Karpas-422 (cell line): ENCODE measurements at regions not wholly inside any gene's neighbourhood (a gene's known extent, or its start where the extent isn't known, plus 50 kb on each side); places are given as distances from the start of the nearest gene placed in this dataset.

Experiments
- DNase-seq: peaks from one replicate; pipeline ENCODE4 v3.0.0-alpha.2; 2015
- H2AFZ ChIP-seq: fragments of 200-600 bp; sonication (generic); 2 replicates; pipeline ENCODE4 v1.6.1; 2014; ENCODE audit warnings: antibody characterized with exemption, low read length, mixed read lengths
- H3K27ac ChIP-seq: fragments of 200-600 bp; sonication (generic); 2 replicates; pipeline ENCODE4 v1.5.1; 2014; ENCODE audit warnings: mild to moderate bottlenecking, low read length, moderate library complexity
- H3K27me3 ChIP-seq: fragments of 200-600 bp; sonication (generic); 2 replicates; pipeline ENCODE4 v1.6.1; 2014; ENCODE audit warnings: low read length, mixed read lengths
- H3K36me3 ChIP-seq: fragments of 200-600 bp; sonication (generic); 2 replicates; pipeline ENCODE4 v1.6.1; 2014; ENCODE audit warnings: low read length, mixed read lengths; ENCODE audit not compliant: insufficient read depth
- H3K4me1 ChIP-seq: fragments of 200-600 bp; sonication (generic); 2 replicates; pipeline ENCODE4 v1.6.1; 2014; ENCODE audit warnings: mild to moderate bottlenecking, low read length, mixed read lengths
- H3K4me2 ChIP-seq: fragments of 200-600 bp; sonication (generic); 2 replicates; pipeline ENCODE4 v1.6.1; 2014; ENCODE audit warnings: low read length, low read depth, mild to moderate bottlenecking; ENCODE audit not compliant: poor library complexity, severe bottlenecking
- H3K4me3 ChIP-seq: fragments of 200-600 bp; sonication (generic); 2 replicates; pipeline ENCODE4 v1.5.1; 2014; ENCODE audit warnings: mild to moderate bottlenecking, antibody characterized with exemption, low read length, mixed read lengths
- H3K79me2 ChIP-seq: fragments of 200-600 bp; sonication (generic); 2 replicates; pipeline ENCODE4 v1.6.1; 2014; ENCODE audit warnings: mild to moderate bottlenecking, low read length, mixed read lengths
- H3K9ac ChIP-seq: fragments of 200-600 bp; sonication (generic); 2 replicates; pipeline ENCODE4 v1.6.0; 2014; ENCODE audit warnings: low read length
- H3K9me2 ChIP-seq: fragments of 200-600 bp; sonication (generic), shearing (Covaris generic); replicated peaks from 2 replicates; pipeline ENCODE4 v1.6.0; 2014; ENCODE audit warnings: mild to moderate bottlenecking, low read length, moderate library complexity; ENCODE audit not compliant: insufficient read depth
- H3K9me3 ChIP-seq: fragments of 300-700, 200-600 bp; sonication (generic); 2 replicates; pipeline ENCODE4 v1.6.1; 2014; ENCODE audit warnings: low read length, mixed read lengths
- H4K20me1 ChIP-seq: fragments of 200-600 bp; sonication (generic); 2 replicates; pipeline ENCODE4 v1.6.1; 2014; ENCODE audit warnings: mild to moderate bottlenecking, antibody characterized with exemption, low read length, low read depth; ENCODE audit not compliant: insufficient read depth

DNA sequence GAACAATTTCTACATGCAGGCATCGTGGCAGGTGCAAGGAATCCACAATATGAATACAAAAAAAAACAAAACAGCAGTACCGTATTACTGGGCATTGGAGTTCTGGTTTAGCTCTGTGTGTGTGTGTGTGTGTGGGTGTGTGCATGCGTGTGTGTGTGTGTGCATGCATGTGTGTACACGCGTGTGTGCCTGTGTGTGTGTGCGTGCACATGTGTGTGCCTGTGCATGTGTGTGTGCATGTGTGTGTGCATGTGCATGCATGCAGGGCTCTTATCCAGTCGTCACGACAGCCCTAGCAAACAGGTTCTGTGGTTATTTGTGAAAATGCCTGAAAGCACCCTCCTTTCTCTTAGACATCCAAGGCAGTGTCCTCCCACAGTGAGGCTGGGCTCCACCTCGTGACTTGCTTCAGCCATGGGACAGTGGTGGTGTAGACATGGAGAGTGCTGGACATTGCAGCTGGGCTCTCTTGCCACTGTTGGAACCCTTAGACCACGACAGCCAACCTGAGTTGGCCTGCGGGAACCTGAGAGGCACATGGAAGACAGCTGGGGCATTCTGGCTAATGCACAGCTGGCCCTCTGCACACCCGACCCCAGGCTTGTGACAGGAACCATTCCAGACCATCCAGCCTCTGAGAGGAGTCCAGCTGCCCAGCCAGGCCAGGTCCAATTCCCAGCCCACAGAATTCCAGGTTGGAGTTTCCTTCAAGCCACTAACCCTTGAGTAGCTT is 173.4 kb upstream of the SHH start:
- no peaks in the 10 kb centered on the region for H3K79me2 ChIP-seq
- no peak overlapping the region for H3K4me2 ChIP-seq
- no peaks in the 10 kb centered on the region for H3K36me3 ChIP-seq
- no peak overlapping the region for H3K4me3 ChIP-seq
- no peak for DNase-seq
- H3K4me1 ChIP-seq: no peaks in the 10 kb centered on the region
- no peak overlapping the region for H3K27ac ChIP-seq
- H3K9me2 ChIP-seq: no peaks in the 10 kb centered on the region
- H2AFZ ChIP-seq: no peak overlapping the region
- no peaks in the 10 kb centered on the region for H4K20me1 ChIP-seq
- no peaks in the 10 kb centered on the region for H3K9me3 ChIP-seq
- no peaks in the 10 kb centered on the region for H3K27me3 ChIP-seq
- H3K9ac ChIP-seq: no peak overlapping the region

DNA sequence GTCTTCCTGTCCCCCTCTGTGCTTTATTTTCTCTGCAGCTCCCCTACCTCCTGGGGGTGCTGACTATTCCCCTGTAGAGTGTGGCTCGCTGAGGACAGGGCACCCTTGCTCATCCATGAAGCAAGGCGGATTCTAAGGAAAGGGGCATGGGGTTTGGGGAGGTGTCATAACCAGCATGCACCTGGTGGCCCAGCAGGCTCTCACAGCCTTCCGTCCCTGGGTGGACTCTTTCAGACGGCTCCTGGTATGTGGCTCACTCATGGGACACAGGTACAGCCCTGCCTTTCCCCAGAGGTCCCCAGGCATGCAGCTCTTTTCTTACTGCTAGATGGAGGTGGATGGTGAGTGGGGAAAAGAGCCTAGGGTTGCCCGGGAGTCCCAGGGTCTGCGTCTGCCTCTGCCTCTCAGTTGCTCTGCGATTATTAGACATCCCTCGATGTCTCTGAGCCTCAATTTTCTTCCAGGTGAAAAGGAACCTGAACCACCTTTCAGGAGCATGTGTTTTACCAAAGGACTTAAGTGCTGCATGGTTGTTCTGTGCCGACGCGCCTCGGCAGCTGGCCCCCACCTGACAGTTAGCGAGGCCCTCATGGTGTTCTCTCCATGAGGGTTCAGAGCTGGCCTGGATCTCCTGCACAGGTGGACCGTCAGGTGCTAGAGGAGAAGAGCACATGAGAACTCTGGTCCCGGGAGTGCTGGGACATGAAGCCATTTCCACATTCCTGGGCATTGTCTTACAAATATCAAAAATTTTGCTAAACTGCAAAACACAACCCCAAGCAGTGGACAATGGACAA is 172.5 kb upstream of the SHH start:
- Histone ChIP-seq H3K36me3 (no peaks in the 10 kb centered on the region), H3K9ac (no peak overlapping the region), H3K4me3 (no peak overlapping the region), H4K20me1 (no peaks in the 10 kb centered on the region), H3K4me2 (no peak overlapping the region), H3K27me3 (no peaks in the 10 kb centered on the region), H3K79me2 (no peaks in the 10 kb centered on the region), H2AFZ (no peak overlapping the region), H3K4me1 (no peaks in the 10 kb centered on the region), H3K9me2 (no peaks in the 10 kb centered on the region), H3K27ac (no peak overlapping the region), H3K9me3 (no peaks in the 10 kb centered on the region)
- no peak for DNase-seq

DNA sequence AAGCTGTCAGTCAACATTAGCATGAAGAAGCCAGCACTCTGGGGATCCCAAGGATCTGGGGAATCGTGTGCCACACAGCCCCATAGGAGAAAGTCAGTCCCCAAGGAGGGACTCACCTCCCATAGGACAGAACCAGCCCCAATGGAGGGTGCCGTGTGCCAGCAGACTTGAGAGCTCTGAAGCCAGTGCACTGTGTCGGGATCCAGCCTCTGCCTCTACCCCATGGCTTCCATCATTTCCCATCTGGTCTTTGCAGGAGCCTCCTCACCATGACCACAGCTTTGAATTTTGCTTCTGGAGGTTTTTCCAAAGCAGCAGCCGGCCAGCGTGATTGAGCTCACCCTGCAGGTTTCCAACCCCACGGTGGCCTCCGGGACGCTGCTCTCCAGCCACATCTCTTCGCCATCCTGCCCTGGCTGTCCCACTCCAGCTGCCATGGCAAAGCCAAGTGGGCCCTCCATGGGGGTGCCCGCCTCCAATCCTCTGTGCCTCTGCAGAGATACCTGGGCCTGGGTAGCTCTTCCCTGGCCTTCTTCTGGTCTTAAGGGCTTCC is 171.8 kb upstream of the SHH start:
- Histone ChIP-seq H3K4me3 (no peak overlapping the region), H3K4me2 (no peak overlapping the region), H3K36me3 (no peaks in the 10 kb centered on the region), H3K27me3 (no peaks in the 10 kb centered on the region), H3K9me2 (no peaks in the 10 kb centered on the region), H2AFZ (no peak overlapping the region), H4K20me1 (no peaks in the 10 kb centered on the region), H3K9ac (no peak overlapping the region), H3K27ac (no peak overlapping the region), H3K9me3 (no peaks in the 10 kb centered on the region), H3K79me2 (no peaks in the 10 kb centered on the region), H3K4me1 (no peaks in the 10 kb centered on the region)
- no peak for DNase-seq

DNA sequence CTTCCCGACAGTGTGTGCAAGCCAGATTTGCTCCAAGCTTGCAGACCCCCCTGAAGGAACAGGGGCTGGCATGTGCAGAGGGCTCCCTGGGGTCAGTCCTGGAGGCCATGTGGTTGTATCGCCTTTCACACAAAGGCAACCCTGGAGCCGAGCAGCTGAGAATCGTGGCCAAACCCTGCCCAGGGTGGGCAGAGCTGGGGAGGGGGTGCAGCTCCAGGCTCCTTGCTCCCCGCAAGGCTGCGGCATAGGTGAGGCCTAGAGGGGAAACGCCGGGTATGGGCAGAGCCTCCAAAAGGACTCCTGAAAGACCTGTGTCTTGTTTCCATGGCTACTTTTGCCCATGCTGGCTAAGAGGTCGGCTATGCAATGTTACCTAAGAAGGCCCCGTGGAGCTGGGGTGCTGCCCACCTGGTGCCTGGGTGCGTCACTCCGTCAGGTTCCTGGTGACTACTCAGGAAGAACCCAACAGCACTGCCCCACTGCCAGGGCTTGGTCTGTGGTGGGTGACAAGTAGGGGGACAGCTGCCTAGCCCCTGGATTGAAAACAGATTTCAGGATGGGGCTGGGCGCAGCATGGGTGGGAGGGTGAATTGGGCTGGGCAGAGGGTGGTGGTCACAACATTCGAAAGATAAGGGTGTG is 171.0 kb upstream of the SHH start:
- H3K4me2 ChIP-seq: no peak overlapping the region
- no peaks in the 10 kb centered on the region for H3K9me2 ChIP-seq
- H3K4me3 ChIP-seq: no peak overlapping the region
- no peak for DNase-seq
- H3K27me3 ChIP-seq: no peaks in the 10 kb centered on the region
- no peaks in the 10 kb centered on the region for H3K36me3 ChIP-seq
- H3K9ac ChIP-seq: no peak overlapping the region
- no peaks in the 10 kb centered on the region for H4K20me1 ChIP-seq
- no peaks in the 10 kb centered on the region for H3K79me2 ChIP-seq
- no peaks in the 10 kb centered on the region for H3K9me3 ChIP-seq
- H3K27ac ChIP-seq: no peak overlapping the region
- H3K4me1 ChIP-seq: no peaks in the 10 kb centered on the region
- no peak overlapping the region for H2AFZ ChIP-seq

DNA sequence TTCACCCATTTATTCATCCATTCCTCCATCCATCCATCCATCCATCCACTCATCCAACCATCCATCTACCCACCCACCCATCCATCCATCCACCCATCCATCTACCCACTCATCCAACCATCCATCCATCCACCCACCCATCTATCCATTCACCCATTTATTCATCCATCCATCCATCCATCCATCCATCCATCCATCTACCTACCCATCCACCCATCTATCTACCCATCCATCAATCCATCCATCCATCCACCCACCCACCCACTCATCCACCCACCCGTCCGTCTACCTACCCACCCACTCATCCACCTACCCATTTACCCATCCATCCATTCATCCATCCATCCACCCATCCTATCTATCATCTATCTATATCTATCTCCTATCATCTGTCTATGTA is 169.4 kb upstream of the SHH start:
- no peaks in the 10 kb centered on the region for H3K9me2 ChIP-seq
- H3K27ac ChIP-seq: no peak overlapping the region
- no peaks in the 10 kb centered on the region for H3K4me1 ChIP-seq
- no peak for DNase-seq
- H3K36me3 ChIP-seq: no peaks in the 10 kb centered on the region
- no peaks in the 10 kb centered on the region for H3K79me2 ChIP-seq
- H3K4me2 ChIP-seq: no peak overlapping the region
- H3K4me3 ChIP-seq: no peak overlapping the region
- no peak overlapping the region for H3K9ac ChIP-seq
- no peaks in the 10 kb centered on the region for H3K9me3 ChIP-seq
- no peaks in the 10 kb centered on the region for H3K27me3 ChIP-seq
- H4K20me1 ChIP-seq: no peaks in the 10 kb centered on the region
- H2AFZ ChIP-seq: no peak overlapping the region

DNA sequence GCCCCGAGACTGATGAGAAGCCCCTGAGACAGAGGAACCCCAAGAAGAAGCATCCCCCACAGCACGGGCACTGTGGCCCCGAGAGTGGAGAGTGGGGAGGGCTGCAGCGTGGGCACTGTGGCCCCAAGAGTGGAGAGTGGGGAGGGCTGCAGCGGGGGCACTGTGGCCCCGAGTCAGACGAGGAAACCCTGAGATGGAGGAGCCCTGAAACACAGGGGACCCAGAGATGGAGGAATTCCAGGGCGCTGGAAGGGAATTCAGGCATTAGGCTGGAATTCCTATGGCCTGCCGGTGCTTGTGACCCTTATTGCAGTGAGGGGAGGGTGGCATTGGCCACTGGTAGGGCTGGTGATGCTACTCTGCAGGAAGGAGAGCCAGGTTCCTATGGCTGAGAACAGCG is 168.6 kb upstream of the SHH start:
- Histone ChIP-seq H4K20me1 (no peaks in the 10 kb centered on the region), H3K79me2 (no peaks in the 10 kb centered on the region), H3K36me3 (no peaks in the 10 kb centered on the region), H3K9ac (no peak overlapping the region), H3K9me3 (no peaks in the 10 kb centered on the region), H3K27ac (no peak overlapping the region), H3K9me2 (no peaks in the 10 kb centered on the region), H3K4me2 (no peak overlapping the region), H3K4me1 (no peaks in the 10 kb centered on the region), H3K27me3 (no peaks in the 10 kb centered on the region), H3K4me3 (no peak overlapping the region), H2AFZ (no peak overlapping the region)
- DNase-seq: no peak

DNA sequence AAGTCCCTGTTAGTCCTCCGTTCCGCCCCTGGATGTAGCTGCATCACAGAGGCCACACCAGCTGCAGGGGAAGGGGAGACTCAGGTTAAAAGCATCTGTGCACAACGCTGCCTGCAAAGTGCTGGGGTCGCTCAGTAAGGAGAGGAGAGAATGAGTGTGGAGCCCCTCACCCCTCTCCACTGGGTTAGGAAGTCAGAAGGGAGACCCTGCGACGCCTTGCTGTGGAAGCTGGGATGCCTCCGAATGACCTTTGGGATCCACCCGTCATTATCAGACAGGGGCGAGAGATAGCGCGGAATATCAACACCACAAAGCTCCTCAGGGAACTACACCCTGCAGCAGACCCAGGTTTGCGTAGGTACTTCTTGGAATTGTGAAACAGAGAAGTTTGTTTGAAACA is 167.7 kb upstream of the SHH start:
- Histone ChIP-seq H3K4me1 (no peaks in the 10 kb centered on the region), H2AFZ (no peak overlapping the region), H3K27ac (no peak overlapping the region), H3K27me3 (no peaks in the 10 kb centered on the region), H3K4me3 (no peak overlapping the region), H3K36me3 (no peaks in the 10 kb centered on the region), H3K9me3 (no peaks in the 10 kb centered on the region), H3K9me2 (no peaks in the 10 kb centered on the region), H4K20me1 (no peaks in the 10 kb centered on the region), H3K9ac (no peak overlapping the region), H3K79me2 (no peaks in the 10 kb centered on the region), H3K4me2 (no peak overlapping the region)
- no peak for DNase-seq

DNA sequence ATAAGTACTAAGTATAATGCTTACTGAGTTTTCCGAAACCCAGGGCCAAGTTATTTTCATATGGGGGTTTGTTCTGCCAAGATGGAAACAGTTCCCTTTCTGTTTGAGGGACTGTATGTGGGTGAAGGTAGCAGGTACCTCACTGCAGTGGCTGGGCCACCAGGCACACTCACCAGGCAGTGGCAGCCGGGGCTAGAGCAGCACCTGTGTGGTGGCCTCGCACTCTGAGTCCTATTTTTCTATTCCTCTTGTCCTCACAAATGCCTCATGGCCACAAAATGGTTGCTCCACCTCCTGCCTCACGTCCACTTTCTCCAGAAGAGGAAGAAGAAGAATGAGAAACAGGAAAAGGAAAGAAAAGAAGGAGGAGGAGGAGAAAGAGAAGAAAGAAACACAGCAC is 167.3 kb upstream of the SHH start:
- no peaks in the 10 kb centered on the region for H3K27me3 ChIP-seq
- H4K20me1 ChIP-seq: no peaks in the 10 kb centered on the region
- H3K27ac ChIP-seq: no peak overlapping the region
- no peak overlapping the region for H3K4me2 ChIP-seq
- H3K9ac ChIP-seq: no peak overlapping the region
- no peak for DNase-seq
- H3K4me1 ChIP-seq: no peaks in the 10 kb centered on the region
- no peaks in the 10 kb centered on the region for H3K79me2 ChIP-seq
- H3K9me2 ChIP-seq: no peaks in the 10 kb centered on the region
- no peak overlapping the region for H3K4me3 ChIP-seq
- H3K36me3 ChIP-seq: no peaks in the 10 kb centered on the region
- H3K9me3 ChIP-seq: no peaks in the 10 kb centered on the region
- no peak overlapping the region for H2AFZ ChIP-seq
